GM19025 (cell line): ENCODE measurements at regions not wholly inside any gene's neighbourhood (a gene's known extent, or its start where the extent isn't known, plus 50 kb on each side); places are given as distances from the start of the nearest gene placed in this dataset.

ENCODE experiments used
- ATAC-seq: cut with Tn5 transposase; IDR thresholded peaks from one replicate; pipeline ENCODE4 v1.9.1; 2021; ENCODE audit warnings: mild to moderate bottlenecking, low read depth, moderate library complexity; ENCODE audit not compliant: unreplicated experiment

DNA sequence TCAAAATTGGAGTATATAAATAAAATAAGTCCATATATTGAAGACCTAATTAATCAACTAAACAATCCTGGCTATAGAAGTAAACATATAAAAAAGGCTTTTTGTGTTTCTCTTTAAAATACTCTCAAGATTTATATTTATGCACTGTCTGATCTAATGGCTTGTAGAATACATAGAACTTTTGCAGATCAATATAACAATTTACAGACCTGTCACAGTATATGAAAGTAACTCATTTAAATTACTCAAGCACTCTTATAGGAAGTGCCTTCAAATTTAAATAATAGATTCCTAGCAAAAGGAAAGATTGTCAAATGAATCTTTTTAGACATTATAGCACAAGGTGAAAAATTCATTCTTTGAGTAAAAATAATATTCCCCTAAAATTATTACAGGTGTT, 615.8 kb upstream of the RGS18 start:
- no peak for ATAC-seq

DNA sequence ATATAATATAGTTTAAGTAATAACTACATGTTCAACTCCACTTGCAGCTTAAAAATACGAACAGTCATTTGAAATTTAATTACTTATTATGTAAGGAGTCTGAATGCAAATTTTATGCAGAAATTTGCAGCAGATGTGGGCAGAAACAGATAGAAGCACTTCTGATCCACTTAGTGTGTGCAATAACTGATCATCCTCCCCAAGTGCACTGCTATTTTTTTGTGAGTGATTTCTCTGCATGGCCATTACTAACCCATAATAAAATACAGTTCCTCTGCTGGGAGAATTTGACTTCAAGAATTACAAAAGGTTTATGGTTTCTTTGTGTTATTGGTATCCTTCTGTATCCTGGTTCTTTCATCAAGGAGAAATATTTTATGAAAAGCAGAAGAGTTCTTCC, 611.5 kb upstream of the RGS18 start:
- no peak for ATAC-seq

DNA sequence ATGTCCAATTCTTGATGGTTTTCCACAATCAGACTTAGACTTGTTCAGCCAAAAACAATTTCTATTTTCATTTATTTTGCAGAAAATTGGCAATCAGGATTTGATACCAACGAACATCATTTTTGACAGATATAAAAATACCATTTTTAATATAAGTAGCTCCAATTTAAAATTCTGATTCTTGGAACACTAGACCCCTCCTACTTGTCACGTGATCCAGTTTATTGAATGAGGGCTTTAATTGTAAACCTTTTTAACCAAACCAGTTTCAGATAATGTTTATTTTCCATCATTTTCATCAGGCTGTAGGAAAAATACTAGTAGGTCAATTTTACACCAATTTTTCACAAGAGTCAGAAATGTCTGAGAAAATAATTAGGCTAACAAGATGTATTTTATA, 607.2 kb upstream of the RGS18 start:
- no peak for ATAC-seq

DNA sequence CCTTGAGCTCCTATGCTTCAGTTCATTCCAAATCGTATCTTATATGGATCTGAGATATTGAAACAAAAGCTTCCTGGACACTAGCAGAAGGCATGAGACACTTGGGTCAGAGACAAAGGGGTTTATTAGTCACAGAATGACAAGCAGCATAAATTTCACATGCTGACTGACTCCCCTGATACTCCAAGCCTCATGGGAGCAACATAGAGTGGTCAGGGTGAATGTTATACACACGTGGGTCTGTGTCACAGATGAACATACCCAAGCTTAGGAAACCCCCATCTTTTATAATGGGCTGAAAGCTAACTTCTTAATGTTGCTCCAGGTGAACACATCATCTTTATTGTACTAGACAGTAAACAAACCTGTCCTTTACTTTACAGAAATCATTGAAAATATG, 599.9 kb upstream of the RGS18 start:
- no peak for ATAC-seq

DNA sequence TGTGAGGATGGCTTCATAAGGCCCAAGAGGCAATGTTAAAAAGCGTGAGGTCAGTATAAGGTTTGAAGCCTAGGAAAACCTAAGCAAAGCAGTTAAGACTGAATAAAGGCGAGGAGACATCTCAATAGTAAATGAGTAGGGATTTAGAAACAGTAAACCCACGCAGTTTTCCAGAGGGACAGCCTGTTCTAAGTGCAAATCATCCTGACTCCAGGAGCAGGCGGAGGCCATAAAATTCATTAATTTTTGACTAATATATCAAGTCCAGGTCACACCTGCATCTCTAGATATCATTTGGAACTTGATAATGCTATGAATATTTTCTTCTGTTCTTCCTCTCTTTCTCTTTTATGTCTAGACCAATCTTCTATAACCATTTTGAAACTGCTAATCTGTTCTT, 597.0 kb upstream of the RGS18 start:
- no peak for ATAC-seq

DNA sequence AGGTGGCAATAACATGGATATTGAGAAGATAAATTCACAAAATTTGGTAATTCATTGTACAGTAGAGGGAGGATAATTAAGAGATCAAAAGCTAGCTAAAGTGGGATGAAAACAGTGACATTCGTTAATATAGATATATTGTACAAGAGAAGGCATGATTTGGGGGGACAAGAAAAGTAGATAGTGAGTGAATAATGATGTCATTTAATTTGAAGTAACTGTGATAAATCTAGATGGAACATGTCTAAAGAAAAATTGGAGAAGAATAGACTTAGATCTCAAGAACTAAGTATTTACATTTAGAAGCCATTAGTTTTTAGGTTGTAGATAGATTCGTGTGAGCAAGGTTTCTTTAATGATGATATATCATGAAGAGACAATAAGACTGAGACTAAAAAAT, 594.0 kb upstream of the RGS18 start:
- ATAC-seq = no peak

DNA sequence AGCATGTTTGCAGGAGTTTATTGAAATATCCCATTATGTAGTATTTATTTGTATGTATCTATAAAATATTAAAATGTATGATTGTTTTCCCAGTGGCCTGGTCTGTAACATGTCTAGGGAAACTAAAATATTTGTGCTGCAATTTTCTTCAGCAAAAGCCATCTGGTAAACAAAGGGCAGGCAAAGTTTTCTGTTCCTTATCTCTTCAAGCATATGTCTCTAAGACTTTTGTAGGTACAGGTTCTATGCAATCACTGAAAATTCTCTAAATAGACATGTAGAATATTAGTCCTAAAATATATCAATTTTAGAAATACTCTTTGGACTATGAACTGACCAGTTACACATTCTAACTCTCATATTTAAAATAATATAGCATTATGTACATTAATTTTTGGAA, 585.8 kb upstream of the RGS18 start:
- ATAC-seq = no peak

DNA sequence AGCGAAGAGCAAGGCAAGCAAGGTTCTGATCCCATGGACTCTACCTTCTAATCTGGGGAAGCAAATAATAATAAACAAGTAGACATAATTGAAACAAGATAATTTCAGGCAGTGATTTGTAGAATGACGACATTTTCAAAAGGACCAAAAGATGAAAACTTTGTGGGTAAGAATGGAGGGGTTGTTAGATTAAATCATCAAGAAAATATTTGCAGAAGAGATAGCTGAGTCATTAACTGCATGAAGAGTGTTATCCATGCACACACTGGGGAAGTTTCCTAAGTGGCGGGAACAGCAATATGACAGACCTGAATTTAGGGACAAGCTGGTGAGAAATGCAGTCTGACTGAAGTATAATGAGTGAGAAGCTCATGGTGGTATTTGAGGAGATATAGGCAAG, 583.1 kb upstream of the RGS18 start:
- no peak for ATAC-seq

DNA sequence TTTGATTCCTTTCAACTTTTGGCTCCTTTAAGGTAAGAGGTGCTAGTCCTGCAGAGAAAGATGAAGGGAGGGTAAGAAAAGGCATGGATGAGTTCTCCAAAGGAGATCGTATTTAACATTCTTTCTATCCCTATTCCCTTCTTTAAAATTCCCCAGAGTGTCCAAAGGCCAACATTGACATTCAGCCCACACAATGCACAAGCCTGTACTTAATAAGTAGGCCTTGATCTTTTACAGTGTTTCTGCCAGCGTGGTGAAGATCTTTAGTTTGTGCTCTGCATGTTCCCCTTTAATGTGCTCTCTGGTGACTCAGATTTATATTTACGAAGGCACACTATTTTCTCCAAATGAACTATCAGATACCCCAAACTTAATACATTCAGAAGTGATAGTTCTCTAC, 582.5 kb upstream of the RGS18 start:
- ATAC-seq = no peak

DNA sequence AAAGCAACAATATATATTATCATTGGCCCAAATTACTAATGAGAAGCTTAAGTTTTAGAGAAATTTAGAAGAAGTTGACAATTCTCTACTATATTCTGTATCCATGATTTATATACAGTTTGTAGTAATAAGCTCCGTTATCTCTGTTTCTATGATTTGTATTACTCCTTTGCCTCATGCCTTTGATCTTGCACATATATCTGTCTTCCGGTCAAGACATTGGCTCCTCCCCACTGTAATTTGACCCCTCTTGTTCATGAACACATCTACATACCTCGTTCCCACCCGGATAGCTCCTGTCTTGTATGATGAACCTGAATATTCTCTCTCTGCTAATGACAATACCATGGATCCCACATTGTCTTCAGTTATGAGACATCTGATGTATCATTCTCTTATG, 581.0 kb upstream of the RGS18 start:
- no peak for ATAC-seq

DNA sequence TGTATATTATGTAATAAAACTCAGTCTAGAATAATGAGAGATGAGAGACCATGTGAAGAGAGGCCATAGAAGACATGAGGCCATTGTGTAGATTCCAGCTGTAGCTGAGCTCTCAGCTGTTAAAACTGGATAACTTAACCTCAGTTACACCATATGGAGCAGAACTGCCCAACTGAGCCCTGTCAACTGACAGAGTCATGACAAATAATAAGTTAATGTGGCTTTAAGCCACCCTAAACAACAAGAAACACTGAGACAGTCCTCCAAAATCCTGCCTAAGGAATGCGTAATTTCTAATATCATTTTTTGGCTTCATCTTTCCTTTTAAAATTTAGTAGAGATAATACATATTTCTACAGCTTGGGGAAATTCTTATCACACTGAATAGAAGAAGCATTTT, 580.0 kb upstream of the RGS18 start:
- ATAC-seq = no peak

DNA sequence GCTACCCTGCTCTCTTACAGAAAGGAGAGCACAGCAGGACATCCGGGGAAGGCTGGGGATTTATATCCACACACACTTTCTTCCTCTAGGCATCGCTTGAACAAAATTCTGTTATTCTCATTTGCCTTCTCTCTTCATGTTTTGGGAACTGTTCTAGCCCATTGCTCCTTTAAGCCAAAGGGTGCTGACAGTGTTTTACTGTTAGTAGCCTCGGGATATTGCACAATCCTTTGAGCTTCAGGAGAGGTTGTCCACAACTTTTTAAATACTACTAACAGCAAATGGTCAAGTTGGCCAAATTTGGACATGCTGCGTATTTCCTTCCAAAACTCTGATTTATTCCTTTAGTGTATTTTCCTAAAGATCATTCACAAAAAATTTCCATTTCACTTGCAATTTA, 579.2 kb upstream of the RGS18 start:
- no peak for ATAC-seq

DNA sequence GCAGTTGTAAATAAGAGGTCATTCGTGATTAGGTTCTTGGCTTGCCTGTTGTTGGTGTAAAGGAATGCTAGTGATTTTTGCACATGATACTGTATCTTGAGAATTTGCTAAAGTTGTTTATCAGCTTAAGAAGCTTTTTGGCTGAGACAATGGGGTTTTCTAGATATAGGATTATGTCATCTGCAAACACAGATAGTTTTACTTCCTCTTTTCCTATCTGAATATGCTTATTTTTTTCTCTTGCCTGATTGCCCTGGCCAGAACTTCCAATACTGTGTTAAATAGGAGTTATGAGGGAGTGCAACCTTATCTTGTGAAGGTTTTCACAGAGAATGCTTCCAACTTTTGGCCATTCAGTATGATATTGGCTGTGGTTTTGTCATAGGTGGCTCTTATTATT, 576.1 kb upstream of the RGS18 start:
- peak; percentile 65 for ATAC-seq

DNA sequence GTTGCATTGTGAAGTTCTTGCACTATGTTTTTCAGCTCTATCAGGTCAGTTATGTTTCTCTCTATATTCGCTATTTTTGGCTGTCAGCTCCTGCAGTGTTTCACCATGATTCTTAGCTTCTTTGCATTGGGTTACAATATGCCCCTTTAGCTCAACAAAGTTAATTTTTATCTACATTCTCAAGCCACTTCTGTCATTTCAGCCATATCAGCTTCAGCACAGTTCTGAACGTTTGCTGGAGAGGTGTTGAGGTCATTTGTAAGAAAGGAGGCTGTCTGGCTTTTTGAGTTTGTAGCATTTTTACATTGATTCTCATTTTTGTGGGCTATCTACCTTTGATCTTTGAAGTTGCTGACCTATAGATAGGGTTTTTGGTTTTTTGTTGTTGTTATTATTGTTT, 573.2 kb upstream of the RGS18 start:
- no peak for ATAC-seq

DNA sequence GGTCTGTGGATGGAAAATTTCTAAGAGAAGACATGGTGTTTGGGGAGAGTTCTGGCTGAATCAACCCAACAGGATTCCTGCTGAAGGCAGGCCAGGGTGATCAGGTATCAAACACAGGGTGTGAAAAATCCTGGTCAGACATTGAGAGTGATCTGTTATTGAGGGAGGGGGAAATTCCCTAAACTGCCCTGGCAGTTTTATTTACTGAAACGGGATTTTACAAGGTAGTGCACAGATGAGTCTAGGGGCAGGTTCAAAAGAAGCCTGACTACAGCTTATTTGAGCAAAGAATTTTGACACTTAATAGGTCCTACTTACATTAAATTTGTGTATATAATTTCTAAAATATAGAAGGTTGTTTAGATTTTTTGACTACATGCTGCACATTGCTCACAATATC, 569.4 kb upstream of the RGS18 start:
- ATAC-seq = no peak

DNA sequence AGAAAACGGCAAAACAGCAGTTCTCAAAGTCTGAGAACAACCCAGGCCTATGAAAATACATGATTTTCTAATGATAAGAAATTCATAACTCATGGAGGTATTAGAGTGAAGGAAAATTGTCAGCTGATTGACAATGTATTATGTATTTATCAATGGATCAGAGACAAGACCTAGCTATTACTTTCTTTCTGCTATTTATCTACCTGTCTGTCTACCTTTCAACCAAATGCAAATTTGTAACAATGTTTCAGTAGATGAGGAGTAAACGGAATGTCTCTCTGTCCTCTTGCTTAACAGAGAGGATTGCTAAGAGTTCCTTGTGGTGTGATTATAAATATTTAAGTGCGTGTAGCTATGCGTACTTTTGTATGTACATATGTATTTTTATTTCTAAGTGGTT, 568.7 kb upstream of the RGS18 start:
- ATAC-seq = no peak

DNA sequence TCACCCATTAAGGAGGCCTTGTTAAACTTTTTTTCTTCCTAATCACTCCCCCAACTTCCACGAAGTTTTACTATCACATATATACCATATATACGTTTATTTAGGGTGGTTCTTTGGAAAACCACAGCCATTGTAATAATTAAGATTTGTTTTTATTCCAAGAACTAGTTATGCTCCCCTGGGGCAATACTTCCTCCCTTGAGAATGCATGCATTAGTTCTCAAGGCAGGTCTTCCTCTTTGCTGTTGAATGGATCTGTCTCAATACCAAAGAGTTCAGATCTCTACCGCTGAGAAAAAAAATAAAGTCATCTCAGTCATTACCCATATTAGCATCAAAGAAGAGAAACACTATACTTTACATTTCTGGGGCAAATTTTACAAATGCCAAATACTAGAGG, 567.7 kb upstream of the RGS18 start:
- no peak for ATAC-seq

DNA sequence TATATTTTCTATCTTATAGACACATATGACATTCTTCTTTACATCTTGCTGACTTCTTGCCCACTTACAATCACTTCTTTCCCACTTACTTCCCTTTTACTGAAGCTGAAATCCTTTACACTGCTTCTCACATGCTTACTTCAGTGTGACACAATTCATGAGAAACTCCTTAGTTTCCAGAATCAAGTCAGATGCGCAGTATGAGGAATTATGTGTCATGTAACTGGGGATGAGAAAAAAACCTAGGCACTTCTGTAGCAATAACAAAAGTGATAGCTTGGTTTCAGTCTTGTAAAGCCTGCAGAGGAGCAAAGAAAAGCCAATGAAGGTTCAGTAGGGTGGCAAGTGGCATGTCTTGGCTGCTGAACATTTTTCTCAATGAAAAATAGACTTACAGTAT, 566.2 kb upstream of the RGS18 start:
- no peak for ATAC-seq

DNA sequence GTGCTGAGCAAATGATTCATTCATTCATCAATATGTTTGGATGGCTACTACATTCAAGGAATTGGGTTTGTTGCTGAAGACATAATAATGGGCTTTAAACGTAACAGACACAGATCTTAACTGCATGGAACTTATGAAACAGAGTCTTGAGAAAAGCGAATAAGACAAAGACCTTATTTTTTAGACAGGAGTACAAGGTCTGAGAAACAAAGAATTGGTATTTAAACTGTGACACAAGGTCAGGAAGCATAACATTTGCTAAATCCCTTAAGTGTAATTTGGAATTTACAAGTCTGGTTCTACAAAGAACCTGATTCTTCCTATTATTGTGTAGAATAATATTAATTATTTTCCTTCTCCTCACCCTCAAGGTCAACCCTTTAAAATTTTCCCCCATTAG, 565.4 kb upstream of the RGS18 start:
- no peak for ATAC-seq

DNA sequence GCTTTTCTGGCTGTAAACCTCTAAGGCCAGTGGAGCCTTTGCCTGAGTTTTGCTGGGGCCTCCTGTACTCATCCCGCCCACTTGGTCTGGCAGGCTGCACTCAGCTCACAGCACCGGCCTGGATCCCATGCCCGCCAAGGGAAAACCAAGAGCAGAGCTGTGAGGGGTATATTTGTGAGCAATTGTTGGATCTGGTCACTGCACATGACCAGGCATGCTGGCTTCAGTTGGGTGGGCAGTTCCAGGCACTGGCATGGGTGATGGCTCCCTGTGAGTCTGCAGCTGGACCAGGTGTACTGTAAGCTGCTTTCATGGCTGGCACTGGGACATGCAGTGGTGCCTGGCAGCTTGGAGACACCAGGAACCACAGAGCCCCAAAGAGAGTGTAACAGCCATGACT, 563.1 kb upstream of the RGS18 start:
- ATAC-seq = no peak

DNA sequence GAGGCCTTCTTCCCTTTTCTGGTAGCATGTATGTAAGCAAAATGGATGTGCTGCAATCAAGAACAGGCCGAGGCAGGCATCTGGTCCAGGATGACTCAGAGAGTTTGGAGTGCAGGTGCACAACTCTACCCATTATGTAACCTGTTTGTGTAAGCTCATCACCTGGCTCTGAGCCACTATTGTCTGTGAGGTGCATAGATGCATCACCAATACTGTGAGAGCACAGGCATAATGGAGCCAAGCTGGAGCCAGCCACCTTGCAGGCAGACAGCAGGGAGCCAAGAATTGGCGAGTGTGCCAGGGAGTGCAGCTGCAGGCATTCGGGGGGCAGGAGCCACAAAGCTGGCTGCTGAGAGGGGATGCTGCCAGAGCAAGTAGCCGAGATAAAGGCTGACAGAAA, 549.9 kb upstream of the RGS18 start:
- no peak for ATAC-seq

DNA sequence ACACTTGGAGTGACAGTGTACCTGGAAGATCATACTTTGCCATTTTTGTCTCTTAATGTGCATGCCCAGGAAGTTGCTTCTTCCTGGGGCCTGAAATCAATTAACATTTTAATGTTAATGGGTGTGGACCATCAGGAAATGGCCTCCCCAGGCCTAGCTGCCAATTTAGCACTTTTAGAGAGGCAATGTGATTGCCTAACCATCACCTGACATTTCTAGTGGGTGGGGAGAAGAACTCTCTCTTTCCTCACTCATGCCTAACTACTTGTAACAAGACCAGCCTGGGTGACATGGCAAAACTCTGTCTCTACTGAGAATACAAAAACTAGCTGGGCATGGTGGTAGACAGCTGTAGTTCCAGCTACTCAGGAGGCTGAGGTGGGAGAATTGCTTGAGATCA, 549.0 kb upstream of the RGS18 start:
- no peak for ATAC-seq

DNA sequence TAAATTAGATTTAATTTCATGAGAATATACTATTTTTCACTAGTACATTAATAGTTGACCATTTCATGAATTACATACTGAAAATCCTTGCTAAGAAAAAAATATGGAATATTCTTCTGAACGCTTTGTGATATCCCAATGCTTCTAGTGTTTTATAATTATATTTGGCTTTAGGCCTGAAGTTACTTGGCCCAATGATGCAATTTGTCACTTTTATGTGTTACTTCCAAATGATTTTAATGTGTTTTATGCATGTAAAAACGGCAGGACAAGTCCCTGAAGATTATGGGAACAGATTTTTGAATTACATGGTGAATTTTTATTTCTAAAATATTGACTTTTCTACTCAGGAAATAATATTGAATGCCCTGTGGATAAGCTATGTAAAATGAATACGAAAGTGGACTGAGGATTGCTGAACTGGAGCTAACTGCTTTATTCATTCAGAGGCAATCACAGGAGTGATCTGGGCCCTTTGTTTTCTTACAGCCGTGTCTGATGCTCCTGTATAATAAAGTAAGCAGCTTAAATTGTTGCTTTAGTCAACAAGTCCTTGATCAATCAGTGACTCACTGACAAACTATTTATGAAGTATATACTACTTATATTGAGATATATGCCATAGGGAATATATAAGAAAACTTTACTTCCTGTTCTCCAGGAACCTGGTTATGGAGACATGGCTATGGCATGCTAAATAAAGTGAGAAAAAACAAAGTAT, 543.0 kb upstream of the RGS18 start:
- no peak for ATAC-seq
